ENCODE measurements at regions not wholly inside any gene's neighbourhood (a gene's known extent, or its start where the extent isn't known, plus 50 kb on each side); places are given as distances from the start of the nearest gene placed in this dataset.
A peak's percentile ranks its signal among the peaks of the same experiment; 100 is the strongest.

DNA sequence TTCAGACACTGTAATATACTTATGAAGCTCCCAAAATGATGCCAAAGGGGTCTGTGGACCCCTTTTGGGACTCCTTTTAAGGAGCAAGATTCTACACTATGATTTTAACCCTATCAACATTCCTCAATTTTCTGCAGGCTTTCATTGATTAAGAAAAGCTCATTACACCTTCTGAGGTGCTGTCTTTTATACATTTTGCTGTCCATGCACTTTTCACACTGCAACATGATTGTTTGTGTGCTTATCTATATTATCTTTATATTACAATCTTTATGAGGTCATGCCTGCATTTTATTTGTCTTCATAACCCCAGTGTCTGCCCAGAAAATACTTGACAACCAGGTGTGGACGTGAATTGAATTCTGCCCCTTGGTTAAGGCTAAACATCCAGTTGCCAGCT, 482.6 kb upstream of the ZFHX3 start:
- no peak overlapping the region for H3K4me3 ChIP-seq (ENCODE audit: insufficient read depth, low read depth, low read length)
- H3K23ac ChIP-seq (ENCODE audit: low read depth, low read length), result no peak overlapping the region
- no peak overlapping the region for H3K27ac ChIP-seq (ENCODE audit: insufficient read depth, low read length)
- DNase-seq, result no peak
- no peaks in the 10 kb centered on the region for H3K27me3 ChIP-seq (ENCODE audit: control insufficient read depth, insufficient read depth, low read length)
- H2BK120ac ChIP-seq (ENCODE audit: low read depth, low read length), result no peak overlapping the region
- no peak overlapping the region for H2AK5ac ChIP-seq (ENCODE audit: low read depth, low read length)
- H2AK9ac ChIP-seq (replicated peaks; ENCODE audit: low read depth, low read length, poor library complexity), result no peak overlapping the region
- H2AFZ ChIP-seq (replicated peaks; ENCODE audit: low read length, poor library complexity), result no peak overlapping the region
- no peak overlapping the region for H2BK5ac ChIP-seq (ENCODE audit: low read depth, low read length, poor library complexity, severe bottlenecking)
- H4K8ac ChIP-seq (ENCODE audit: low read depth in 2 of 2, low read length in 2 of 2), result no peak overlapping the region
- H3K4me2 ChIP-seq (ENCODE audit: low read depth, low read length), result no peak overlapping the region
- no peak overlapping the region for H4K91ac ChIP-seq (ENCODE audit: insufficient read depth, low read depth, low read length)
- CTCF ChIA-PET, result interaction anchor here (1.0 kb wide), 1 partner anchor 65 kb away, joined by 3 read pairs; no protein-coding TSS in a partner anchor
- no peak overlapping the region for H2BK15ac ChIP-seq (ENCODE audit: low read depth, low read length)
- TF ChIP-seq SMC3 (IDR thresholded peaks at IDR 0.05; ENCODE audit: low read depth, low read length) (no peak), RAD21 (IDR thresholded peaks at IDR 0.05; ENCODE audit: low read length) (no peak), MAFK (IDR thresholded peaks at IDR 0.05; ENCODE audit: low read depth, low read length) (0 out of 2 replicates have a peak, but pooled peaks have one; percentile 11), NFE2L2 (IDR thresholded peaks at IDR 0.05; ENCODE audit: low read depth, low read length) (no peak)
- no peaks in the 10 kb centered on the region for H3K79me1 ChIP-seq (ENCODE audit: low read depth in 1 of 2, low read length in 2 of 2)
- no peak overlapping the region for H2BK20ac ChIP-seq (ENCODE audit: low read depth, low read length)
- no peaks in the 10 kb centered on the region for H4K20me1 ChIP-seq (ENCODE audit: insufficient read depth, low read length)
- H3K9ac ChIP-seq (ENCODE audit: low read depth, low read length), result no peak overlapping the region
- H3K18ac ChIP-seq (ENCODE audit: low read depth, low read length), result no peak overlapping the region
- H3K9me3 ChIP-seq (ENCODE audit: control insufficient read depth, insufficient read depth, low read length), result no peaks in the 10 kb centered on the region; the same call in 1 of the 2 replicates
- H3K4me1 ChIP-seq (ENCODE audit: control insufficient read depth, insufficient read depth, low read length), result no peaks in the 10 kb centered on the region
- ATAC-seq (ENCODE audit: low read depth), result no peak
- no TSS peak for BruUV-seq (replicated peaks)
- H3K9me1 ChIP-seq (ENCODE audit: insufficient read depth, low read length), result no peaks in the 10 kb centered on the region
- no peak overlapping the region for H4K5ac ChIP-seq (ENCODE audit: low read depth, low read length)
- in situ Hi-C loops (cut with MboI; ENCODE audit: low sequenced_read_pairs) (no loop called here), intact Hi-C loops (cut with micrococcal nuclease) (no loop called here), dilution Hi-C loops (cut with HindIII; ENCODE audit: low sequenced_read_pairs, unreplicated experiment) (no loop called here)
- H3K4ac ChIP-seq (ENCODE audit: low read depth, low read length), result no peak overlapping the region
- WGBS, 2 experiments (ENCODE audit: extremely low coverage in 2 of 2, insufficient read length in 1 of 2), result 10% methylated on average over 1 of the region's 1 CpG; no CpG with 5 or more reads in 1 of the 2 experiments
- no peak overlapping the region for H3K14ac ChIP-seq (replicated peaks; ENCODE audit: low read depth, low read length)
- no peaks in the 10 kb centered on the region for H3K36me3 ChIP-seq (ENCODE audit: control insufficient read depth, insufficient read depth, low read length)
- H3K56ac ChIP-seq (ENCODE audit: extremely low read depth, insufficient read depth, low read length), result no peak overlapping the region
- POLR2A ChIA-PET (ENCODE audit: unreplicated experiment), result no interaction called here
